ENCODE measurements at regions not wholly inside any gene's neighbourhood (a gene's known extent, or its start where the extent isn't known, plus 50 kb on each side); places are given as distances from the start of the nearest gene placed in this dataset.

- POLR2A ChIA-PET, result no interaction called here
- CTCF ChIA-PET, result no interaction called here
- TF ChIP-seq TARDBP (IDR thresholded peaks at IDR 0.05) (no peak), BHLHE40 (IDR thresholded peaks at IDR 0.05; ENCODE audit: borderline replicate concordance) (no peak), HDGF (IDR thresholded peaks at IDR 0.05; ENCODE audit: borderline replicate concordance) (no peak), FOXA1 (IDR thresholded peaks at IDR 0.05) (no peak), PKNOX1 (IDR thresholded peaks at IDR 0.05) (no peak), LEF1 (IDR thresholded peaks at IDR 0.05; ENCODE audit: borderline replicate concordance) (no peak), ELF4 (IDR thresholded peaks at IDR 0.05) (no peak), CTBP1 (IDR thresholded peaks at IDR 0.05; ENCODE audit: borderline replicate concordance) (no peak), FOXM1 (IDR thresholded peaks at IDR 0.05; ENCODE audit: borderline replicate concordance) (no peak), SP1 (IDR thresholded peaks at IDR 0.05) (no peak), FOXK2 (IDR thresholded peaks at IDR 0.05) (no peak), NFRKB (IDR thresholded peaks at IDR 0.05) (no peak)
- no peak for DNase-seq (ENCODE audit: extremely low spot score)
These were observed 276.7 kb upstream of the KIF2A start for GRCh38 chr5:62029303-62029702.

- no peak for DNase-seq (ENCODE audit: extremely low spot score)
- ChIA-PET CTCF (no interaction called here), POLR2A (no interaction called here)
- TF ChIP-seq SUZ12 (IDR thresholded peaks at IDR 0.05) (no peak), FOXK2 (IDR thresholded peaks at IDR 0.05) (no peak), ARNT (IDR thresholded peaks at IDR 0.05) (no peak), FOXM1 (IDR thresholded peaks at IDR 0.05; ENCODE audit: borderline replicate concordance) (no peak), HDGF (IDR thresholded peaks at IDR 0.05; ENCODE audit: borderline replicate concordance) (no peak), CTBP1 (IDR thresholded peaks at IDR 0.05; ENCODE audit: borderline replicate concordance) (no peak), NFRKB (IDR thresholded peaks at IDR 0.05) (no peak), TARDBP (IDR thresholded peaks at IDR 0.05) (no peak), BHLHE40 (IDR thresholded peaks at IDR 0.05; ENCODE audit: borderline replicate concordance) (no peak), ELF4 (IDR thresholded peaks at IDR 0.05) (no peak), FOXA1 (IDR thresholded peaks at IDR 0.05) (no peak), L3MBTL2 (conservative IDR thresholded peaks at IDR 0.05) (no peak), ZNF384 (IDR thresholded peaks at IDR 0.05) (no peak), LEF1 (IDR thresholded peaks at IDR 0.05; ENCODE audit: borderline replicate concordance) (no peak), SP1 (IDR thresholded peaks at IDR 0.05) (no peak), PKNOX1 (IDR thresholded peaks at IDR 0.05) (no peak)
These were observed 275.7 kb upstream of the KIF2A start for GRCh38 chr5:62030326-62030725.

- POLR2A ChIA-PET, result no interaction called here
- TF ChIP-seq L3MBTL2 (conservative IDR thresholded peaks at IDR 0.05), result no peak
- CTCF ChIA-PET, result no interaction called here
- no peak for DNase-seq (ENCODE audit: extremely low spot score)
These were observed 268.0 kb upstream of the KIF2A start for GRCh38 chr5:62038024-62038423.

DNA sequence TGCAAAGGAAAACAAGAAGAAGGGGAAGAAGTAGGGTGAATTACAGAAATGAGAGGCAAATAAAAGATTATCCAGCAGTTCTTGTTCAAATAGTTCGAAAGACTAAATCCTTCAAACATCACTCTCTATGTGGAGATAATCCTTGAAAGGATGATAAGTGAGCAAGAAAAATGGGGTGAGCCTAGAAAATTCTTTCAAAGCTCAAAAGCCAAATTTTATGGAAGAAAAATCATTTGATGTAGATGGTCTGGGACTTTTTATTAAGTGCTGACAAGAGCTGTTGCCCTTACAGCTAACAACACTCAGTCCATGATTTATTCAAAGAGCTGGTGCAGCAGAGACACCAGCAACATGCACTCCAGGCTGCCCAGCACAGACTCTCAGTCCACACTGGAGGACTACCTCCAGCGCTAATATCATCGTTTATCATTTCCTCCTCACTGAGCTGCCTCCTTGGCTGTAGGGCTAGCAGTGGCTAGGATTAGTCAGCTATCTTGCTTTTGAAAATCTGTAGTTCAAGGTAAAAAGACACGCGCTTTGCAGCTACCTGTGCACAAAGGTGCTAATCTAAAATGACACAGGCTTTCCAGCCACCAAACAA lies 264.8 kb upstream of the KIF2A start:
- CTCF ChIA-PET, result no interaction called here
- TF ChIP-seq BHLHE40 (IDR thresholded peaks at IDR 0.05; ENCODE audit: borderline replicate concordance), result no peak
- no peak for TF ChIP-seq FOXM1 (IDR thresholded peaks at IDR 0.05; ENCODE audit: borderline replicate concordance)
- no peak for TF ChIP-seq TARDBP (IDR thresholded peaks at IDR 0.05)
- no peak for TF ChIP-seq ARNT (IDR thresholded peaks at IDR 0.05)
- TF ChIP-seq L3MBTL2 (conservative IDR thresholded peaks at IDR 0.05), result no peak
- no peak for TF ChIP-seq LEF1 (IDR thresholded peaks at IDR 0.05; ENCODE audit: borderline replicate concordance)
- no peak for TF ChIP-seq ELF4 (IDR thresholded peaks at IDR 0.05)
- TF ChIP-seq NFRKB (IDR thresholded peaks at IDR 0.05), result no peak
- TF ChIP-seq CTBP1 (IDR thresholded peaks at IDR 0.05; ENCODE audit: borderline replicate concordance), result no peak
- no peak for TF ChIP-seq PKNOX1 (IDR thresholded peaks at IDR 0.05)
- POLR2A ChIA-PET, result no interaction called here
- DNase-seq (ENCODE audit: extremely low spot score), result no peak

DNA sequence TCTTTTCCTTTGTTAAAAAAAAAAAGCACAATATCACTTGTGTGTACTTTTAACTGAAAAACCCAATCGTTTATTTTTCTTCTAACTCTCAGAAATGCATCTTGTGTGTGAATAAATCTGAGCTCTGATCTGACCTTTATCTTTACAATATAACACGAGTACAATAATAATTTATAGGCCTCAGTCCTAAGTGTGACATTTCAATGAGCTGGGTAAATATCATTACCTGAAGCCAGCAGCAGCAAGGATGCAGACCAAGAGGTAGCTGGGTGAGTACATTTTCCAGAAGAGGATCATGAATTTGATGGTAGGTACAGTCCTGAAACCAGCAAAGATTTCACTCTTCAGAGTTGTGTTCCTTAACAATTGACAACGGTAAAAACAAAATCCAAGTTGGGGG lies 264.0 kb upstream of the KIF2A start:
- ChIA-PET CTCF (no interaction called here), POLR2A (no interaction called here)
- no peak for TF ChIP-seq PKNOX1 (IDR thresholded peaks at IDR 0.05)
- no peak for TF ChIP-seq NFRKB (IDR thresholded peaks at IDR 0.05)
- no peak for TF ChIP-seq FOXM1 (IDR thresholded peaks at IDR 0.05; ENCODE audit: borderline replicate concordance)
- TF ChIP-seq BHLHE40 (IDR thresholded peaks at IDR 0.05; ENCODE audit: borderline replicate concordance), result no peak
- no peak for TF ChIP-seq TARDBP (IDR thresholded peaks at IDR 0.05)
- no peak for TF ChIP-seq SUZ12 (IDR thresholded peaks at IDR 0.05)
- TF ChIP-seq ZNF384 (IDR thresholded peaks at IDR 0.05), result no peak
- TF ChIP-seq SP1 (IDR thresholded peaks at IDR 0.05), result no peak
- no peak for TF ChIP-seq ARNT (IDR thresholded peaks at IDR 0.05)
- no peak for TF ChIP-seq FOXA1 (IDR thresholded peaks at IDR 0.05)
- no peak for TF ChIP-seq L3MBTL2 (conservative IDR thresholded peaks at IDR 0.05)
- no peak for TF ChIP-seq CTBP1 (IDR thresholded peaks at IDR 0.05; ENCODE audit: borderline replicate concordance)
- TF ChIP-seq FOXK2 (IDR thresholded peaks at IDR 0.05), result no peak
- DNase-seq (ENCODE audit: extremely low spot score), result no peak
